MCF 10A (cell line): ENCODE measurements at regions not wholly inside any gene's neighbourhood (a gene's known extent, or its start where the extent isn't known, plus 50 kb on each side); places are given as distances from the start of the nearest gene placed in this dataset.

Experiments used
- BruUV-seq: library from RNA; stranded (reverse); fragments of 400-500 nt; replicated peaks from 2 replicates; lab custom pipeline; 2021; lab: Mats Ljungman, UMichigan
- CTCF ChIA-PET: fragments of 300-600 bp; sonication (Branson Sonifier 250); formaldehyde crosslinking; extraction: SDS; loops from one replicate; lab custom pipeline; 2021; ENCODE audit warnings: antibody characterized with exemption, inconsistent platforms; lab: Yijun Ruan, JAX
- POLR2A ChIA-PET: fragments of 300-600, 350-650 bp; sonication (Branson Sonifier 250); formaldehyde crosslinking; extraction: SDS; loops from one replicate; lab custom pipeline; 2020; ENCODE audit warnings: antibody characterized with exemption, inconsistent platforms; lab: Yijun Ruan, JAX
- DNase-seq: peaks from one replicate; pipeline ENCODE4 v3.0.0-alpha.2; 2018; ENCODE audit not compliant: unreplicated experiment
- H3K27ac Mint-ChIP-seq: one replicate; pipeline ENCODE4 v1.8.0; 2022; ENCODE audit warnings: mild to moderate bottlenecking, low read depth, mixed read lengths; ENCODE audit not compliant: unreplicated experiment
- H3K27me3 Mint-ChIP-seq: one replicate; pipeline ENCODE4 v1.8.0; 2022; ENCODE audit warnings: mixed read lengths; ENCODE audit not compliant: insufficient read depth, unreplicated experiment
- H3K36me3 Mint-ChIP-seq: one replicate; pipeline ENCODE4 v1.8.0; 2022; ENCODE audit warnings: mild to moderate bottlenecking, moderate library complexity, mixed read lengths; ENCODE audit not compliant: insufficient read depth, unreplicated experiment
- H3K4me1 Mint-ChIP-seq: one replicate; pipeline ENCODE4 v1.8.0; 2022; ENCODE audit warnings: mixed read lengths; ENCODE audit not compliant: insufficient read depth, unreplicated experiment
- H3K4me3 Mint-ChIP-seq: one replicate; pipeline ENCODE4 v1.8.0; 2022; ENCODE audit warnings: mild to moderate bottlenecking, moderate library complexity, mixed read lengths; ENCODE audit not compliant: unreplicated experiment
- H3K9me3 Mint-ChIP-seq: one replicate; pipeline ENCODE4 v1.8.0; 2022; ENCODE audit warnings: mixed read lengths; ENCODE audit not compliant: unreplicated experiment
- CTCF ChIP-seq: fragments of 200-600 bp; IDR thresholded peaks from one replicate; pipeline ENCODE4 v1.8.0; 2022; ENCODE audit warnings: antibody characterized with exemption, mild to moderate bottlenecking; ENCODE audit not compliant: unreplicated experiment
- intact Hi-C: fragments of 100-400 bp; cut with micrococcal nuclease; formaldehyde crosslinking; loops from 2 replicates; pipeline ENCODE4 v1.14.1; 2022

DNA sequence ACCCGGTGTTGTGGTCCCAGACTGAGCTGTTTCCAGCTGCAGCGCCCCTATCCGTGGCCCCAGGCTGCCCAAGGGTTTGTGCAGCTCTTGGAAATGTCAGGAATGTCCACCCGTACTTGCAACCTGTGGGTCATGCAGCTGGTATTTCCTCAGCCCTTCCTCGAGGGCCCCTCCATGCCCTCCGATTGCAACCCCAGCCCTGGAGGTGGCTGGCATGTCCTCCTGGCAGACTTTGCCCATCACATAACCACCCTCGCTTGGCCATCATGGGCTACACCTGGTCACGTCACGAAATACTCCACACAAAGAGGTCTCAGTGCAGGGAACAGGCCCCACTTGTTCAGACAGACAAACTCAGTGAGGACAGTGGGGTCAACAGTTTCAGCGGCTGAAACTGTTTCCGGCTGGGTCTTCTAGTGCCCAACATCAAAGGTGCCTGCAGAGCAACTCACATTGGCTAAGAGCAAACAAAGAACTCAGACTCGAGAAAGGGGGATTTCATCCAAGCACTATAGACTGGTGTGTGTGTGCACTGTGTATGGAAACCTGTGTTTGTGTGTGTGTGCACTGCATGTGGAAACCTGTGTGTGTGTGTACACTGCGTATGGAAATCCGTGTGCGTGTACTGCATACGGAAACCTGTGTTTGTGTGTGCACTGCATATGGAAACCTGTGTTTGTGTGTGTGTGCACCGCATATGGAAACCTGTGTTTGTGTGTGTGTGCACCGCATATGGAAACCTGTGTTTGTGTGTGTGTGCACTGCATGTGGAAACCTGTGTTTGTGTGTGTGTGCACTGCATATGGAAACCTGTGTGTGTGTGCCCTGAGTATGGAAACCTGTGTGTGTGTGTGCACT lies 72.8 kb upstream of the CCND1 start:
- H3K9me3 Mint-ChIP-seq: no peaks in the 10 kb centered on the region
- BruUV-seq: no TSS peak
- no peaks in the 10 kb centered on the region for H3K36me3 Mint-ChIP-seq
- no peak for DNase-seq
- no peak overlapping the region for H3K27ac Mint-ChIP-seq
- intact Hi-C loops: no loop called here
- no peaks in the 10 kb centered on the region for H3K27me3 Mint-ChIP-seq
- CTCF ChIA-PET: no interaction called here
- POLR2A ChIA-PET: no interaction called here
- H3K4me1 Mint-ChIP-seq: no peaks in the 10 kb centered on the region
- no peak overlapping the region for H3K4me3 Mint-ChIP-seq
- no peak for TF ChIP-seq CTCF

GRCh38 chr11:69568809-69569097 lies 72.2 kb upstream of the CCND1 start:
- CTCF ChIA-PET: no interaction called here

GRCh38 chr11:69569306-69570200 lies 71.4 kb upstream of the CCND1 start:
- TF ChIP-seq CTCF: no peak
- no peaks in the 10 kb centered on the region for H3K27me3 Mint-ChIP-seq
- no peaks in the 10 kb centered on the region for H3K36me3 Mint-ChIP-seq
- no peak for DNase-seq
- no TSS peak for BruUV-seq
- no peak overlapping the region for H3K27ac Mint-ChIP-seq
- intact Hi-C loops: no loop called here
- no peaks in the 10 kb centered on the region for H3K9me3 Mint-ChIP-seq
- H3K4me3 Mint-ChIP-seq: no peak overlapping the region
- H3K4me1 Mint-ChIP-seq: no peaks in the 10 kb centered on the region
- CTCF ChIA-PET: no interaction called here
- POLR2A ChIA-PET: no interaction called here

More at GRCh38 chr11:69568809-69569097, 72.2 kb upstream of the CCND1 start:
- Mint-ChIP-seq H3K4me3 (no peak overlapping the region), H3K4me1 (no peaks in the 10 kb centered on the region), H3K27ac (no peak overlapping the region), H3K9me3 (no peaks in the 10 kb centered on the region), H3K27me3 (no peaks in the 10 kb centered on the region), H3K36me3 (no peaks in the 10 kb centered on the region)
- BruUV-seq: no TSS peak
- DNase-seq: no peak
- TF ChIP-seq CTCF: no peak
- intact Hi-C loops: no loop called here
- POLR2A ChIA-PET: no interaction called here

DNA sequence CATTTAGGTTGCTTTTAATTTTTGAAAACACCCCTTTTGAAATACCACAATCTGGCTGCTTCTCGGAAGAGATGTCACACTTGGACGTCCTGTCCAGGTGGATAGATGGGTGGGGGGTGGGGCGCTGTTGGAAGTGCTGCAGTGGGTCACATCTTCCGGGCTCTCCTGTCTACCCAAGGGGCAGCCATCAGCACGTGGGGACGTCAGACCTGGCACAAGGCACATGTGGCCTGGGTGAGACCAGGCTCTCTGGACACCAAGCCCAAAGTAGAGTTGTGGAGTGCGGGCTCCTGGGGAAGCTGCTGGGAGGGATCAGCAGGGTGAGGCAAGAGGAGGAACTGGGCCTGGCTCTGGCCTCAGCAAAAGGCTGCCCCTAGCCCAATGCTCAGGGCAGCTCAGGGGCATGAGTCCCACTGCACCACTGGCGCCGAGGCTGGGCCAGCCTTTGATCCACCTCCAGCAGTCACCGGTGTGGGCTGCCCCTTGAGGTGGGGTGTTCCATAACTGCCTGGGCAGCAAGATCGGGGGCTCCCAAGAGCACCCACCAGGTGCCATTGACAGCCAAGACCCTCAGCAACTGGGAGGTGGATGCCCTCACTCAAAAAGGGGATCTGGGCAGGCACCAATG lies 68.6 kb upstream of the CCND1 start:
- Mint-ChIP-seq H3K4me3 (no peak overlapping the region), H3K36me3 (no peaks in the 10 kb centered on the region), H3K4me1 (no peaks in the 10 kb centered on the region), H3K27me3 (peaks cover 14% of the 10 kb centered on the region), H3K27ac (no peak overlapping the region), H3K9me3 (no peaks in the 10 kb centered on the region)
- no peak for TF ChIP-seq CTCF
- DNase-seq: no peak
- intact Hi-C loops: no loop called here
- CTCF ChIA-PET: no interaction called here
- no TSS peak for BruUV-seq
- POLR2A ChIA-PET: no interaction called here
